ENCODE measurements at regions not wholly inside any gene's neighbourhood (a gene's known extent, or its start where the extent isn't known, plus 50 kb on each side); places are given as distances from the start of the nearest gene placed in this dataset.

- TF ChIP-seq POLR2A (IDR thresholded peaks at IDR 0.05) (no peak), CTCF (IDR thresholded peaks at IDR 0.05) (no peak)
Measured at GRCh38 chr2:222796413-222797103, 64.3 kb upstream of the ACSL3 start.

Data from sigmoid colon (tissue), 3 donors.